H9 (cell line): ENCODE measurements at regions not wholly inside any gene's neighbourhood (a gene's known extent, or its start where the extent isn't known, plus 50 kb on each side); places are given as distances from the start of the nearest gene placed in this dataset.

Experiments
- DNase-seq: peaks from one replicate; pipeline ENCODE4 v3.0.0-alpha.2; 2017
- H2AFZ ChIP-seq: one replicate; pipeline ENCODE4 v1.6.1; 2013; ENCODE audit warnings: mild to moderate bottlenecking, low read length, control low read depth, moderate library complexity
- H2AK5ac ChIP-seq: 2 replicates; pipeline ENCODE4 v1.6.1; 2013; ENCODE audit warnings: low read length, control low read depth, mixed read lengths; ENCODE audit not compliant: insufficient read length
- H2BK120ac ChIP-seq: one replicate; pipeline ENCODE4 v1.6.1; 2013; ENCODE audit warnings: low read depth, mild to moderate bottlenecking, low read length, control low read depth, inconsistent platforms; ENCODE audit not compliant: poor library complexity, severe bottlenecking
- H2BK12ac ChIP-seq: 2 replicates; pipeline ENCODE4 v1.6.1; 2013; ENCODE audit warnings: low read length, control low read depth, mixed read lengths, low read depth; ENCODE audit not compliant: insufficient read length
- H2BK15ac ChIP-seq: 2 replicates; pipeline ENCODE4 v1.6.1; 2013; ENCODE audit warnings: low read depth, low read length, control low read depth
- H2BK20ac ChIP-seq: one replicate; pipeline ENCODE4 v1.6.1; 2013; ENCODE audit warnings: low read depth, mild to moderate bottlenecking, low read length, control low read depth, inconsistent platforms; ENCODE audit not compliant: poor library complexity, severe bottlenecking
- H2BK5ac ChIP-seq: 2 replicates; pipeline ENCODE4 v1.6.1; 2013; ENCODE audit warnings: low read length, control low read depth, mixed read lengths; ENCODE audit not compliant: insufficient read length
- H3K14ac ChIP-seq: 2 replicates; pipeline ENCODE4 v1.6.1; 2013; ENCODE audit warnings: low read length, control low read depth; ENCODE audit not compliant: insufficient read depth
- H3K18ac ChIP-seq: 2 replicates; pipeline ENCODE4 v1.6.1; 2013; ENCODE audit warnings: low read depth, mild to moderate bottlenecking, mixed read lengths, low read length, control low read depth; ENCODE audit not compliant: insufficient read length
- H3K23ac ChIP-seq: 2 replicates; pipeline ENCODE4 v1.6.1; 2013; ENCODE audit warnings: low read length, control low read depth, mixed read lengths, low read depth; ENCODE audit not compliant: insufficient read length
- H3K23me2 ChIP-seq: 2 replicates; pipeline ENCODE4 v1.6.1; 2013; ENCODE audit warnings: low read depth, mild to moderate bottlenecking, mixed read lengths, low read length, control low read depth; ENCODE audit not compliant: insufficient read length, poor library complexity, severe bottlenecking
- H3K27ac ChIP-seq: 2 replicates; pipeline ENCODE4 v1.5.1; 2013; ENCODE audit warnings: low read length, control low read depth, mixed read lengths, low read depth; ENCODE audit not compliant: insufficient read length
- H3K27me3 ChIP-seq: 2 replicates; pipeline ENCODE4 v1.6.1; 2013; ENCODE audit warnings: low read length, control low read depth, inconsistent platforms; ENCODE audit not compliant: insufficient read depth
- H3K4ac ChIP-seq: 2 replicates; pipeline ENCODE4 v1.6.1; 2013; ENCODE audit warnings: low read depth, mild to moderate bottlenecking, control low read depth, inconsistent platforms, low read length, moderate library complexity
- H3K4me1 ChIP-seq: 2 replicates; pipeline ENCODE4 v1.6.1; 2013; ENCODE audit warnings: low read length, control low read depth, inconsistent platforms; ENCODE audit not compliant: insufficient read depth
- H3K4me2 ChIP-seq: 2 replicates; pipeline ENCODE4 v1.6.1; 2013; ENCODE audit warnings: low read length, control low read depth, mixed read lengths; ENCODE audit not compliant: insufficient read length, insufficient read depth
- H3K56ac ChIP-seq: 2 replicates; pipeline ENCODE4 v1.6.1; 2013; ENCODE audit warnings: low read depth, mild to moderate bottlenecking, mixed read lengths, low read length, control low read depth; ENCODE audit not compliant: insufficient read length
- H3K79me1 ChIP-seq: 2 replicates; pipeline ENCODE4 v1.6.1; 2013; ENCODE audit warnings: low read depth, mild to moderate bottlenecking, moderate library complexity, low read length, control low read depth, inconsistent platforms; ENCODE audit not compliant: insufficient read depth, poor library complexity, severe bottlenecking
- H3K79me2 ChIP-seq: 2 replicates; pipeline ENCODE4 v1.6.1; 2013; ENCODE audit warnings: low read length, control low read depth, inconsistent platforms; ENCODE audit not compliant: insufficient read depth
- H3K9ac ChIP-seq: 2 replicates; pipeline ENCODE4 v1.6.1; 2013; ENCODE audit warnings: low read length, control low read depth, mixed read lengths; ENCODE audit not compliant: insufficient read length; ENCODE audit errors: extremely low read depth
- H3K9me3 ChIP-seq: one replicate; pipeline ENCODE4 v1.6.1; 2013; ENCODE audit warnings: low read depth, low read length, inconsistent platforms; ENCODE audit not compliant: control insufficient read depth
- H3T11ph ChIP-seq: one replicate; pipeline ENCODE4 v1.6.1; 2013; ENCODE audit warnings: mild to moderate bottlenecking, low read length, control low read depth, inconsistent platforms
- H4K20me1 ChIP-seq: one replicate; pipeline ENCODE4 v1.6.1; 2013; ENCODE audit not compliant: control insufficient read depth, insufficient read length, insufficient read depth
- H4K5ac ChIP-seq: 2 replicates; pipeline ENCODE4 v1.6.1; 2013; ENCODE audit warnings: low read depth, mild to moderate bottlenecking, mixed read lengths, low read length, control low read depth; ENCODE audit not compliant: insufficient read length
- H4K8ac ChIP-seq: replicated peaks from 2 replicates; pipeline ENCODE4 v1.6.1; 2013; ENCODE audit warnings: low read length, control low read depth, mixed read lengths, low read depth; ENCODE audit not compliant: insufficient read length
- H4K91ac ChIP-seq: 2 replicates; pipeline ENCODE4 v1.6.1; 2013; ENCODE audit warnings: low read depth, mild to moderate bottlenecking, moderate library complexity, mixed read lengths, low read length, control low read depth; ENCODE audit not compliant: insufficient read length
- H3K27ac Mint-ChIP-seq, 3 experiments: 2 replicates in 2 of 3; 3 replicates in 1 of 3; pipeline ENCODE4 v1.8.0; 2020 to 2021; ENCODE audit warnings: mixed read lengths in 3 of 3, mild to moderate bottlenecking in 1 of 3, moderate library complexity in 1 of 3
- H3K27me3 Mint-ChIP-seq: 2 replicates; pipeline ENCODE4 v1.8.0; 2021; ENCODE audit warnings: low read depth, mild to moderate bottlenecking, moderate library complexity, mixed read lengths
- H3K36me3 Mint-ChIP-seq, 3 experiments: 2 replicates in 2 of 3; 3 replicates in 1 of 3; pipeline ENCODE4 v1.8.0; 2020 to 2021; ENCODE audit warnings: low read depth in 3 of 3, mixed read lengths in 3 of 3; ENCODE audit not compliant: insufficient read depth in 1 of 3
- H3K4me1 Mint-ChIP-seq, 2 experiments: 2 replicates each; pipeline ENCODE4 v1.8.0; 2020; ENCODE audit warnings: mixed read lengths in 2 of 2
- H3K4me3 Mint-ChIP-seq, 2 experiments: 2 replicates in 1 of 2; 3 replicates in 1 of 2; pipeline ENCODE4 v1.8.0; 2020 to 2021; ENCODE audit warnings: mild to moderate bottlenecking in 2 of 2, mixed read lengths in 2 of 2, moderate library complexity in 1 of 2
- H3K9me3 Mint-ChIP-seq, 2 experiments: 2 replicates in 1 of 2; 3 replicates in 1 of 2; pipeline ENCODE4 v1.8.0; 2020; ENCODE audit warnings: mild to moderate bottlenecking in 2 of 2, mixed read lengths in 2 of 2, moderate library complexity in 1 of 2
- CTCF ChIP-seq: fragments of 200-600 bp; sonication (generic); conservative IDR thresholded peaks from 3 replicates; pipeline ENCODE4 v1.8.0; 2021; ENCODE audit warnings: antibody characterized with exemption, mild to moderate bottlenecking
- WGBS: extraction: QIAGEN DNeasy Blood & Tissue Kit; methylation state at CpG from one replicate; pipeline ENCODE4 v1.1.7; 2013; ENCODE audit warnings: missing lambda C conversion rate, low lambda C conversion rate, mixed read lengths; ENCODE audit not compliant: insufficient read length; ENCODE audit errors: extremely low coverage; 5-methylcytosine and 5-hydroxymethylcytosine counted together

GRCh38 chr2:239589833-239590232 is 189.0 kb upstream of the HDAC4 start:
- Mint-ChIP-seq H3K36me3 (peaks cover 0 to 7% (median 4%) of the 10 kb centered on the region in 3 experiments; a peak in 5 of 7 replicates), H3K4me1 (peaks cover 5 to 6% of the 10 kb centered on the region in 2 experiments; a peak in 3 of 4 replicates), H3K27me3 (peaks cover 5% of the 10 kb centered on the region), H3K9me3 (peaks cover 12 to 15% of the 10 kb centered on the region in 2 experiments), H3K4me3 (no peak overlapping the region), H3K27ac (no peak overlapping the region)
- H3K27me3 ChIP-seq: no peaks in the 10 kb centered on the region
- no peak overlapping the region for H3K18ac ChIP-seq
- no peak overlapping the region for H3T11ph ChIP-seq
- no peak overlapping the region for H2AK5ac ChIP-seq
- H3K14ac ChIP-seq: no peak overlapping the region; the same call in 1 of the 2 replicates
- H3K4me1 ChIP-seq: no peaks in the 10 kb centered on the region
- no peak overlapping the region for H3K23ac ChIP-seq
- no peak for TF ChIP-seq CTCF
- H3K23me2 ChIP-seq: no peaks in the 10 kb centered on the region
- no peak overlapping the region for H2BK12ac ChIP-seq
- no CpG with 5 or more reads among the region's 10 CpGs for WGBS
- H3K4ac ChIP-seq: no peak overlapping the region
- no peak overlapping the region for H3K4me2 ChIP-seq
- no peak overlapping the region for H3K56ac ChIP-seq
- DNase-seq: no peak
- no peaks in the 10 kb centered on the region for H3K9me3 ChIP-seq
- no peak overlapping the region for H4K5ac ChIP-seq
- no peak overlapping the region for H3K27ac ChIP-seq
- no peaks in the 10 kb centered on the region for H4K20me1 ChIP-seq
- no peak overlapping the region for H4K8ac ChIP-seq
- H3K79me1 ChIP-seq: no peaks in the 10 kb centered on the region
- no peak overlapping the region for H2BK20ac ChIP-seq
- H3K79me2 ChIP-seq: no peaks in the 10 kb centered on the region
- no peak overlapping the region for H2BK15ac ChIP-seq
- H3K9ac ChIP-seq: no peak overlapping the region
- no peak overlapping the region for H2BK120ac ChIP-seq
- no peak overlapping the region for H4K91ac ChIP-seq
- H2AFZ ChIP-seq: no peak overlapping the region
- H2BK5ac ChIP-seq: no peak overlapping the region
